Lower leg skin (tissue), 3 donors: ENCODE measurements at regions not wholly inside any gene's neighbourhood (a gene's known extent, or its start where the extent isn't known, plus 50 kb on each side); places are given as distances from the start of the nearest gene placed in this dataset.
"Not testable (repeated sequence)": the region's sequence is repeated elsewhere in the genome, so short reads cannot be mapped to it uniquely, and the experiment has no call there.

Experiments used
- POLR2A ChIP-seq, 2 donors: fragments of 450-650 bp; IDR thresholded peaks; one replicate each; pipeline ENCODE4 v1.6.1; 2016 to 2017; ENCODE audit warnings: antibody characterized with exemption in 2 of 2, mild to moderate bottlenecking in 1 of 2, moderate library complexity in 1 of 2
- TF ChIP-seq, protein P1 (sequence below), 3 donors: fragments of 450-650 bp; IDR thresholded peaks; one replicate each; pipeline ENCODE4 v1.5.1; 2016; ENCODE audit warnings: antibody characterized with exemption in 3 of 3, mild to moderate bottlenecking in 3 of 3, moderate library complexity in 2 of 3

DNA sequence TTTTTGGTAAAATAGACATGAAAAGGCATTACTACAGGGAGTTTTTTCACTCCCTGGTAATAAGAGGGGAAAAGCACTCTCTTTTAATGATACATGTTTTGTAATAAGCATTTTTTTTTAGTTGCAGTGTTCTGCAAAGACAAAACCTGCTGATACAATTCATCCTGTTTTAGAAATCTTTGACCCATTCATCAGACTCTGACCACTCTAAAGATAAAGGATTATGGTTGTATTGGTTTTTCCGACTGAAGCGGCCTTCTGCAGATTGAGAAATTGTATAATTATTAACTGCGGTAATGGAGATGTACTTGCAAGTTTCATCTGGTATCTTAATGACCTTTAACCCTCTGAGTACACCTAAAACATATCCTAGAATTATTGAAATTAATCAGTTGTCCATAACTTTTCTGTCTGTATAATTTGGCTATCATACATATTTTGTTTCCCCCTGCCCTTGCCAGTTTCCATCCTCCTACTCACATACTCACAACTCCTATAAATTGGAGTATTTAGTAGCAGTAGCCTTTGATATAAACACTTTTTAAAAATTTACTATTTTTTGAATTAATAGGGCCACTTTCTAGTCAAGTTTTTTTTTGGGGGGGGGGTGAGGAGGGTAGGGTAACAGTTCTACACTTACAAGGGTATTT, 79.4 kb downstream of the SYT15B start:
- TF ChIP-seq POLR2A (IDR thresholded peaks at IDR 0.05) = not testable (repeated sequence)
- TF ChIP-seq, protein P1, sequence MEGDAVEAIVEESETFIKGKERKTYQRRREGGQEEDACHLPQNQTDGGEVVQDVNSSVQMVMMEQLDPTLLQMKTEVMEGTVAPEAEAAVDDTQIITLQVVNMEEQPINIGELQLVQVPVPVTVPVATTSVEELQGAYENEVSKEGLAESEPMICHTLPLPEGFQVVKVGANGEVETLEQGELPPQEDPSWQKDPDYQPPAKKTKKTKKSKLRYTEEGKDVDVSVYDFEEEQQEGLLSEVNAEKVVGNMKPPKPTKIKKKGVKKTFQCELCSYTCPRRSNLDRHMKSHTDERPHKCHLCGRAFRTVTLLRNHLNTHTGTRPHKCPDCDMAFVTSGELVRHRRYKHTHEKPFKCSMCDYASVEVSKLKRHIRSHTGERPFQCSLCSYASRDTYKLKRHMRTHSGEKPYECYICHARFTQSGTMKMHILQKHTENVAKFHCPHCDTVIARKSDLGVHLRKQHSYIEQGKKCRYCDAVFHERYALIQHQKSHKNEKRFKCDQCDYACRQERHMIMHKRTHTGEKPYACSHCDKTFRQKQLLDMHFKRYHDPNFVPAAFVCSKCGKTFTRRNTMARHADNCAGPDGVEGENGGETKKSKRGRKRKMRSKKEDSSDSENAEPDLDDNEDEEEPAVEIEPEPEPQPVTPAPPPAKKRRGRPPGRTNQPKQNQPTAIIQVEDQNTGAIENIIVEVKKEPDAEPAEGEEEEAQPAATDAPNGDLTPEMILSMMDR (IDR thresholded peaks at IDR 0.05) = not testable (repeated sequence)
